ENCODE measurements at regions not wholly inside any gene's neighbourhood (a gene's known extent, or its start where the extent isn't known, plus 50 kb on each side); places are given as distances from the start of the nearest gene placed in this dataset.

GRCh38 chr22:44592824-44593148 lies 94.8 kb upstream of the RTL6 start:
- TF ChIP-seq ZNF8 (CRISPR knock-in tag; IDR thresholded peaks at IDR 0.05) (no peak), OSR1 (CRISPR knock-in tag; IDR thresholded peaks at IDR 0.05) (no peak), ZC3H10 (CRISPR knock-in tag; IDR thresholded peaks at IDR 0.05) (no peak), SNAI2 (CRISPR knock-in tag; IDR thresholded peaks at IDR 0.05) (no peak), ZFP30 (CRISPR knock-in tag; IDR thresholded peaks at IDR 0.05) (no peak), ZFP3 (CRISPR knock-in tag; IDR thresholded peaks at IDR 0.05) (no peak), ISL1 (CRISPR knock-in tag; IDR thresholded peaks at IDR 0.05) (no peak), ARNTL (CRISPR knock-in tag; IDR thresholded peaks at IDR 0.05; ENCODE audit: borderline replicate concordance, low read depth) (no peak), ZNF70 (CRISPR knock-in tag; IDR thresholded peaks at IDR 0.05) (no peak), GLIS3 (CRISPR knock-in tag; IDR thresholded peaks at IDR 0.05) (no peak), ZNF565 (CRISPR knock-in tag; conservative IDR thresholded peaks at IDR 0.05; ENCODE audit: low read depth) (no peak), PPARA (CRISPR knock-in tag; IDR thresholded peaks at IDR 0.05; ENCODE audit: borderline replicate concordance) (no peak), TOX (CRISPR knock-in tag; IDR thresholded peaks at IDR 0.05; ENCODE audit: borderline replicate concordance) (no peak), BACH2 (CRISPR knock-in tag; IDR thresholded peaks at IDR 0.05; ENCODE audit: borderline replicate concordance) (no peak)
- TF ChIP-seq, protein P1, sequence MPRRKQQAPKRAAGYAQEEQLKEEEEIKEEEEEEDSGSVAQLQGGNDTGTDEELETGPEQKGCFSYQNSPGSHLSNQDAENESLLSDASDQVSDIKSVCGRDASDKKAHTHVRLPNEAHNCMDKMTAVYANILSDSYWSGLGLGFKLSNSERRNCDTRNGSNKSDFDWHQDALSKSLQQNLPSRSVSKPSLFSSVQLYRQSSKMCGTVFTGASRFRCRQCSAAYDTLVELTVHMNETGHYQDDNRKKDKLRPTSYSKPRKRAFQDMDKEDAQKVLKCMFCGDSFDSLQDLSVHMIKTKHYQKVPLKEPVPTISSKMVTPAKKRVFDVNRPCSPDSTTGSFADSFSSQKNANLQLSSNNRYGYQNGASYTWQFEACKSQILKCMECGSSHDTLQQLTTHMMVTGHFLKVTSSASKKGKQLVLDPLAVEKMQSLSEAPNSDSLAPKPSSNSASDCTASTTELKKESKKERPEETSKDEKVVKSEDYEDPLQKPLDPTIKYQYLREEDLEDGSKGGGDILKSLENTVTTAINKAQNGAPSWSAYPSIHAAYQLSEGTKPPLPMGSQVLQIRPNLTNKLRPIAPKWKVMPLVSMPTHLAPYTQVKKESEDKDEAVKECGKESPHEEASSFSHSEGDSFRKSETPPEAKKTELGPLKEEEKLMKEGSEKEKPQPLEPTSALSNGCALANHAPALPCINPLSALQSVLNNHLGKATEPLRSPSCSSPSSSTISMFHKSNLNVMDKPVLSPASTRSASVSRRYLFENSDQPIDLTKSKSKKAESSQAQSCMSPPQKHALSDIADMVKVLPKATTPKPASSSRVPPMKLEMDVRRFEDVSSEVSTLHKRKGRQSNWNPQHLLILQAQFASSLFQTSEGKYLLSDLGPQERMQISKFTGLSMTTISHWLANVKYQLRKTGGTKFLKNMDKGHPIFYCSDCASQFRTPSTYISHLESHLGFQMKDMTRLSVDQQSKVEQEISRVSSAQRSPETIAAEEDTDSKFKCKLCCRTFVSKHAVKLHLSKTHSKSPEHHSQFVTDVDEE (CRISPR knock-in tag; IDR thresholded peaks at IDR 0.05) = no peak
- TF ChIP-seq, protein P2, sequence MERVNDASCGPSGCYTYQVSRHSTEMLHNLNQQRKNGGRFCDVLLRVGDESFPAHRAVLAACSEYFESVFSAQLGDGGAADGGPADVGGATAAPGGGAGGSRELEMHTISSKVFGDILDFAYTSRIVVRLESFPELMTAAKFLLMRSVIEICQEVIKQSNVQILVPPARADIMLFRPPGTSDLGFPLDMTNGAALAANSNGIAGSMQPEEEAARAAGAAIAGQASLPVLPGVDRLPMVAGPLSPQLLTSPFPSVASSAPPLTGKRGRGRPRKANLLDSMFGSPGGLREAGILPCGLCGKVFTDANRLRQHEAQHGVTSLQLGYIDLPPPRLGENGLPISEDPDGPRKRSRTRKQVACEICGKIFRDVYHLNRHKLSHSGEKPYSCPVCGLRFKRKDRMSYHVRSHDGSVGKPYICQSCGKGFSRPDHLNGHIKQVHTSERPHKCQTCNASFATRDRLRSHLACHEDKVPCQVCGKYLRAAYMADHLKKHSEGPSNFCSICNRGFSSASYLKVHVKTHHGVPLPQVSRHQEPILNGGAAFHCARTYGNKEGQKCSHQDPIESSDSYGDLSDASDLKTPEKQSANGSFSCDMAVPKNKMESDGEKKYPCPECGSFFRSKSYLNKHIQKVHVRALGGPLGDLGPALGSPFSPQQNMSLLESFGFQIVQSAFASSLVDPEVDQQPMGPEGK (CRISPR knock-in tag; IDR thresholded peaks at IDR 0.05; ENCODE audit: borderline replicate concordance) = no peak
- TF ChIP-seq, protein P3, sequence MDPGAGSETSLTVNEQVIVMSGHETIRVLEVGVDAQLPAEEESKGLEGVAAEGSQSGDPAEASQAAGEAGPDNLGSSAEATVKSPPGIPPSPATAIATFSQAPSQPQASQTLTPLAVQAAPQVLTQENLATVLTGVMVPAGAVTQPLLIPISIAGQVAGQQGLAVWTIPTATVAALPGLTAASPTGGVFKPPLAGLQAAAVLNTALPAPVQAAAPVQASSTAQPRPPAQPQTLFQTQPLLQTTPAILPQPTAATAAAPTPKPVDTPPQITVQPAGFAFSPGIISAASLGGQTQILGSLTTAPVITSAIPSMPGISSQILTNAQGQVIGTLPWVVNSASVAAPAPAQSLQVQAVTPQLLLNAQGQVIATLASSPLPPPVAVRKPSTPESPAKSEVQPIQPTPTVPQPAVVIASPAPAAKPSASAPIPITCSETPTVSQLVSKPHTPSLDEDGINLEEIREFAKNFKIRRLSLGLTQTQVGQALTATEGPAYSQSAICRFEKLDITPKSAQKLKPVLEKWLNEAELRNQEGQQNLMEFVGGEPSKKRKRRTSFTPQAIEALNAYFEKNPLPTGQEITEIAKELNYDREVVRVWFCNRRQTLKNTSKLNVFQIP (CRISPR knock-in tag; IDR thresholded peaks at IDR 0.05; ENCODE audit: borderline replicate concordance, low read depth) = no peak
- TF ChIP-seq, protein P4, sequence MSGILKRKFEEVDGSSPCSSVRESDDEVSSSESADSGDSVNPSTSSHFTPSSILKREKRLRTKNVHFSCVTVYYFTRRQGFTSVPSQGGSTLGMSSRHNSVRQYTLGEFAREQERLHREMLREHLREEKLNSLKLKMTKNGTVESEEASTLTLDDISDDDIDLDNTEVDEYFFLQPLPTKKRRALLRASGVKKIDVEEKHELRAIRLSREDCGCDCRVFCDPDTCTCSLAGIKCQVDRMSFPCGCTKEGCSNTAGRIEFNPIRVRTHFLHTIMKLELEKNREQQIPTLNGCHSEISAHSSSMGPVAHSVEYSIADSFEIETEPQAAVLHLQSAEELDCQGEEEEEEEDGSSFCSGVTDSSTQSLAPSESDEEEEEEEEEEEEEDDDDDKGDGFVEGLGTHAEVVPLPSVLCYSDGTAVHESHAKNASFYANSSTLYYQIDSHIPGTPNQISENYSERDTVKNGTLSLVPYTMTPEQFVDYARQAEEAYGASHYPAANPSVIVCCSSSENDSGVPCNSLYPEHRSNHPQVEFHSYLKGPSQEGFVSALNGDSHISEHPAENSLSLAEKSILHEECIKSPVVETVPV (CRISPR knock-in tag; IDR thresholded peaks at IDR 0.05) = no peak
- ATAC-seq = no peak

GRCh38 chr22:44592126-44592823 lies 94.2 kb upstream of the RTL6 start:
- TF ChIP-seq SNAI2 (CRISPR knock-in tag; IDR thresholded peaks at IDR 0.05) (no peak), ISL1 (CRISPR knock-in tag; IDR thresholded peaks at IDR 0.05) (no peak), TOX (CRISPR knock-in tag; IDR thresholded peaks at IDR 0.05; ENCODE audit: borderline replicate concordance) (no peak)
- ATAC-seq = no peak

DNA sequence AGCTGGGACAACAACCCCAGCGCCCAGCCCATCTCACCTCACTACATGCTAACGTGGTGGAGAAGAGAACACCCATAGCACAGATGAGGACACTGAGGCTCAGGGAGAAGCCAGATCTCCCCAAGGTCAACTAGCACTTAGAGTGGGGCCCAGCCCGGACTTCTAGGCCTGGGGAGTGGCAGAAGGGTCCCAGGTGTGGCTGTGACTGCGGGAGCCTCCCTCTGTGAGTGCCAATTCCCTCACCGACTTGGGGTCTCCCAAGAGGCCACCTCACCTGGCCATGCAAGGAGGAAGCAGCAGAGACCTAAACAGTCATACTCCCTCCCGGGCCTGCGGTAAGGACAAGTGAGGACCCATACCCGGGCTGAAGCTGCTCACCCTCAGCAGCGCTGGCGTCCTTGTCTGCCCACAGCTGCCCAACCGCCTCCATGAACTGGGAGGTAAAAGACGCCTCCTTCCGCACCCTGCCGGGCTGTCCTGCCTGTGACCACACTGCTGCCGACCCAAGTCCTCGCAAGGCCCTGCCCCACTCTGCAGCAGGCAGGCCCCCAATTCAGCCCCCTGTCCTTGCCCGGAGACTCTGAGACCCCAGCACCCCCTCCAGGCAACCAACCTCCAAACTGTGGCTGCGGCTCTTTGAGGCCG lies 93.2 kb upstream of the RTL6 start:
- no peak for TF ChIP-seq OSR1 (CRISPR knock-in tag; IDR thresholded peaks at IDR 0.05)
- no peak for ATAC-seq

- no peak for ATAC-seq
- TF ChIP-seq ZNF70 (CRISPR knock-in tag; IDR thresholded peaks at IDR 0.05) (no peak), TOX (CRISPR knock-in tag; IDR thresholded peaks at IDR 0.05; ENCODE audit: borderline replicate concordance) (no peak), SNAI2 (CRISPR knock-in tag; IDR thresholded peaks at IDR 0.05) (no peak), ISL1 (CRISPR knock-in tag; IDR thresholded peaks at IDR 0.05) (no peak), CREB5 (CRISPR knock-in tag; IDR thresholded peaks at IDR 0.05; ENCODE audit: low read depth) (no peak), ZC3H10 (CRISPR knock-in tag; IDR thresholded peaks at IDR 0.05) (no peak), ZFP3 (CRISPR knock-in tag; IDR thresholded peaks at IDR 0.05) (no peak), BACH2 (CRISPR knock-in tag; IDR thresholded peaks at IDR 0.05; ENCODE audit: borderline replicate concordance) (no peak), ZFP30 (CRISPR knock-in tag; IDR thresholded peaks at IDR 0.05) (no peak), RARB (CRISPR knock-in tag; IDR thresholded peaks at IDR 0.05) (no peak), GLIS3 (CRISPR knock-in tag; IDR thresholded peaks at IDR 0.05) (no peak)
- TF ChIP-seq, protein P3 (CRISPR knock-in tag; IDR thresholded peaks at IDR 0.05; ENCODE audit: borderline replicate concordance, low read depth) = no peak
- TF ChIP-seq, protein P1 (CRISPR knock-in tag; IDR thresholded peaks at IDR 0.05) = no peak
Observed at GRCh38 chr22:44590291-44590690, 92.3 kb upstream of the RTL6 start.
